GM18907 (cell line): ENCODE measurements at regions not wholly inside any gene's neighbourhood (a gene's known extent, or its start where the extent isn't known, plus 50 kb on each side); places are given as distances from the start of the nearest gene placed in this dataset.
"Not testable (repeated sequence)": the region's sequence is repeated elsewhere in the genome, so short reads cannot be mapped to it uniquely, and the experiment has no call there.

Experiments
- ATAC-seq: cut with Tn5 transposase; IDR thresholded peaks from one replicate; pipeline ENCODE4 v1.9.1; 2021; ENCODE audit warnings: mild to moderate bottlenecking, moderate library complexity; ENCODE audit not compliant: unreplicated experiment

- no peak for ATAC-seq
Measured at GRCh38 chr15:70242951-70243685, 145.4 kb upstream of the TLE3 start.

- no peak for ATAC-seq
Measured at GRCh38 chr15:70241561-70242320, 144.0 kb upstream of the TLE3 start.

- no peak for ATAC-seq
Measured at GRCh38 chr15:70240820-70241430, 143.2 kb upstream of the TLE3 start.

GRCh38 chr15:70240082-70240481 lies 142.4 kb upstream of the TLE3 start:
- ATAC-seq: peak; percentile 56

- ATAC-seq: no peak
Measured at GRCh38 chr15:70238917-70239316, 141.2 kb upstream of the TLE3 start.

GRCh38 chr15:70237626-70238025 lies 139.9 kb upstream of the TLE3 start:
- no peak for ATAC-seq

- no peak for ATAC-seq
Measured at GRCh38 chr15:70236341-70237086, 138.8 kb upstream of the TLE3 start.

GRCh38 chr15:70235347-70235746 lies 137.6 kb upstream of the TLE3 start:
- ATAC-seq: no peak

GRCh38 chr15:70234256-70234905 lies 136.7 kb upstream of the TLE3 start:
- ATAC-seq: no peak

- no peak for ATAC-seq
Measured at GRCh38 chr15:70231484-70231883, 133.8 kb upstream of the TLE3 start.

- not testable (repeated sequence) for ATAC-seq
Measured at GRCh38 chr15:70227918-70228317, 130.2 kb upstream of the TLE3 start.

- no peak for ATAC-seq
Measured at GRCh38 chr15:70227147-70227546, 129.4 kb upstream of the TLE3 start.

GRCh38 chr15:70226337-70226980 lies 128.7 kb upstream of the TLE3 start:
- no peak for ATAC-seq

GRCh38 chr15:70225416-70225815 lies 127.7 kb upstream of the TLE3 start:
- no peak for ATAC-seq

GRCh38 chr15:70222606-70223005 lies 124.9 kb upstream of the TLE3 start:
- no peak for ATAC-seq

GRCh38 chr15:70220490-70221096 lies 122.9 kb upstream of the TLE3 start:
- no peak for ATAC-seq

GRCh38 chr15:70219966-70220365 lies 122.2 kb upstream of the TLE3 start:
- no peak for ATAC-seq

- ATAC-seq: no peak
Measured at GRCh38 chr15:70219256-70219895, 121.7 kb upstream of the TLE3 start.
